Peyer's patch (tissue), 4 donors: ENCODE measurements at regions not wholly inside any gene's neighbourhood (a gene's known extent, or its start where the extent isn't known, plus 50 kb on each side); places are given as distances from the start of the nearest gene placed in this dataset.

Experiments
- CTCF ChIP-seq, 6 experiments: fragments of 450-650 bp in 4 of 6; fragments of 200-600 bp in 2 of 6; sonication (generic) in 1 of 6; IDR thresholded peaks; one replicate each; pipeline ENCODE4 v1.5.1; 2017 to 2019; ENCODE audit warnings: antibody characterized with exemption in 6 of 6, mild to moderate bottlenecking in 3 of 6, moderate library complexity in 1 of 6
- POLR2A ChIP-seq, 2 donors: fragments of 450-650 bp; IDR thresholded peaks; one replicate each; pipeline ENCODE4 v1.5.1; 2017; ENCODE audit warnings: antibody characterized with exemption in 2 of 2, mild to moderate bottlenecking in 2 of 2, moderate library complexity in 2 of 2

GRCh38 chr5:57666582-57666981 is 184.0 kb upstream of the ACTBL2 start:
- TF ChIP-seq CTCF (IDR thresholded peaks at IDR 0.05), result no peak
- TF ChIP-seq POLR2A (IDR thresholded peaks at IDR 0.05), result no peak
